Mesendoderm (in vitro differentiated cells): ENCODE measurements at regions not wholly inside any gene's neighbourhood (a gene's known extent, or its start where the extent isn't known, plus 50 kb on each side); places are given as distances from the start of the nearest gene placed in this dataset.
A peak's percentile ranks its signal among the peaks of the same experiment; 100 is the strongest.

ENCODE experiments used
- DNase-seq: peaks from one replicate; pipeline ENCODE4 v3.0.0; 2013
- H2AK5ac ChIP-seq: 2 replicates; pipeline ENCODE4 v1.6.1; 2013; ENCODE audit warnings: low read length, inconsistent platforms
- H2BK120ac ChIP-seq: 2 replicates; pipeline ENCODE4 v1.6.1; 2013; ENCODE audit warnings: low read depth, mild to moderate bottlenecking, low read length, moderate library complexity, mixed read lengths
- H2BK15ac ChIP-seq: replicated peaks from 2 replicates; pipeline ENCODE4 v1.6.1; 2013; ENCODE audit warnings: low read depth, mild to moderate bottlenecking, moderate library complexity
- H2BK5ac ChIP-seq: 2 replicates; pipeline ENCODE4 v1.6.1; 2013; ENCODE audit warnings: low read length, inconsistent platforms
- H3K18ac ChIP-seq: 2 replicates; pipeline ENCODE4 v1.6.1; 2013; ENCODE audit warnings: mild to moderate bottlenecking, low read length, mixed read lengths
- H3K23ac ChIP-seq: one replicate; pipeline ENCODE4 v1.6.1; 2013; ENCODE audit warnings: low read length
- H3K27ac ChIP-seq: 2 replicates; pipeline ENCODE4 v1.5.1; 2013; ENCODE audit warnings: low read depth, mild to moderate bottlenecking, inconsistent platforms, low read length, moderate library complexity
- H3K27me3 ChIP-seq: 2 replicates; pipeline ENCODE4 v1.6.1; 2013; ENCODE audit warnings: low read length, control low read depth, mild to moderate bottlenecking, inconsistent platforms; ENCODE audit not compliant: insufficient read depth, poor library complexity
- H3K36me3 ChIP-seq: 2 replicates; pipeline ENCODE4 v1.6.1; 2013; ENCODE audit warnings: low read length, inconsistent platforms; ENCODE audit not compliant: control insufficient read depth, insufficient read depth
- H3K4ac ChIP-seq: one replicate; pipeline ENCODE4 v1.6.1; 2013; ENCODE audit warnings: low read depth, mild to moderate bottlenecking, low read length, moderate library complexity
- H3K4me1 ChIP-seq: 2 replicates; pipeline ENCODE4 v1.6.1; 2013; ENCODE audit warnings: low read depth, low read length, inconsistent platforms; ENCODE audit not compliant: control insufficient read depth
- H3K4me2 ChIP-seq: 2 replicates; pipeline ENCODE4 v1.6.1; 2013; ENCODE audit warnings: low read length
- H3K4me3 ChIP-seq: 2 replicates; pipeline ENCODE4 v1.5.1; 2013; ENCODE audit warnings: mild to moderate bottlenecking, low read length
- H3K56ac ChIP-seq: one replicate; pipeline ENCODE4 v1.6.1; 2013; ENCODE audit warnings: low read length
- H3K79me1 ChIP-seq: 2 replicates; pipeline ENCODE4 v1.6.1; 2013; ENCODE audit warnings: low read length, inconsistent platforms
- H3K79me2 ChIP-seq: 2 replicates; pipeline ENCODE4 v1.6.1; 2013; ENCODE audit warnings: mild to moderate bottlenecking, low read length; ENCODE audit not compliant: control insufficient read depth, insufficient read depth
- H3K9ac ChIP-seq: 2 replicates; pipeline ENCODE4 v1.6.1; 2013; ENCODE audit warnings: low read length, inconsistent platforms
- H4K5ac ChIP-seq: one replicate; pipeline ENCODE4 v1.6.1; 2013; ENCODE audit warnings: low read length
- H4K8ac ChIP-seq: one replicate; pipeline ENCODE4 v1.6.1; 2013; ENCODE audit warnings: low read depth, mild to moderate bottlenecking, control low read depth, low read length, moderate library complexity
- WGBS: extraction: QIAGEN DNeasy Blood & Tissue Kit; methylation state at CpG from one replicate; pipeline ENCODE4 v1.1.7; 2013; ENCODE audit warnings: low lambda C conversion rate, missing lambda C conversion rate; ENCODE audit not compliant: insufficient coverage; ENCODE audit errors: extremely low coverage; 5-methylcytosine and 5-hydroxymethylcytosine counted together

DNA sequence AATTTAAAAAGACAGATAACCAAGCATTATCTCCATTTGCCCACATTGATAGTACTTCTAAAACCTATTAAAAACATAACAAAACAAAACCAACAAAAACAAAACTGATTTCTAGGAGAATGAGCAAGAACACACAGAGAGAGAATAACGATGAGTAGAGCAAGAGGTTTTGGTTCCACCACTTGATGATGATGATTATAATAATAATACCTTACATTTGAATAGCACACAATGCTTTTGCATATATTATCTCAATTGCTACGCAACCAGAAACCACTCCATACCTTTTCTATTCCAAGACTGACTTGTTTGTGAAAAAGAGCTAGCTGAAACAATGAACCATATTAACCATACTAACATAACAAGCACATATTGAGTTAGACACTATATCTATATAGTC, 1090.9 kb downstream of the SH3BGRL start:
- Histone ChIP-seq H2AK5ac (no peak overlapping the region), H4K5ac (no peak overlapping the region), H3K56ac (no peak overlapping the region), H2BK5ac (no peak overlapping the region), H3K9ac (no peak overlapping the region), H3K4me2 (no peak overlapping the region), H3K4me1 (no peaks in the 10 kb centered on the region), H3K36me3 (no peaks in the 10 kb centered on the region), H3K79me1 (no peaks in the 10 kb centered on the region), H3K23ac (no peak overlapping the region), H4K8ac (no peak overlapping the region), H3K27ac (no peak overlapping the region), H2BK120ac (no peak overlapping the region), H3K27me3 (no peaks in the 10 kb centered on the region), H3K4ac (no peak overlapping the region), H3K79me2 (no peaks in the 10 kb centered on the region), H3K18ac (no peak overlapping the region), H3K4me3 (no peak overlapping the region), H2BK15ac (no peak overlapping the region)
- DNase-seq, result no peak
- no CpG with 5 or more reads among the region's 2 CpGs for WGBS

DNA sequence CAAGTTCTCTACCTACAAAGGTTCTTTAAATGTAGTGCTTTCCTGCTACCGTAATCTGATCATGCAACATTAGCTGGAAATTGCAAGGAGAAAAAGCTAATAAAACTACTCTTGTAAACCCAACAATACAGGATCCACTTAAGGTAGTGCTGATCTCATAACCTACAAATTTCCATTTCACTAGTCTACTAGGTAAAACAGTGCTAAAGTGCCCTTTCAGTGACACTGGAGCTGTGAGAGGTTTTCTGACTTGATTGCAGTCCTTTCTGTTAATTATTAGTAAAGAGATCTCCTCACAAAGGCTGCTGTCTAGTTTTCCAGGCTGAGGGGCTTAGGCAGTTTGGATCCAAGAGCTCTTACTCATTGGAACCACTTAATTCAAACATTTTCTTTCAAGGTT, 1118.7 kb downstream of the SH3BGRL start:
- Histone ChIP-seq H3K79me2 (no peaks in the 10 kb centered on the region), H3K27ac (no peak overlapping the region), H3K4ac (no peak overlapping the region), H3K9ac (no peak overlapping the region), H3K4me1 (no peaks in the 10 kb centered on the region), H2BK120ac (no peak overlapping the region), H2BK5ac (no peak overlapping the region), H4K5ac (no peak overlapping the region), H2AK5ac (no peak overlapping the region), H3K27me3 (no peaks in the 10 kb centered on the region), H4K8ac (no peak overlapping the region), H3K18ac (no peak overlapping the region), H3K4me2 (no peak overlapping the region), H3K23ac (no peak overlapping the region), H2BK15ac (no peak overlapping the region), H3K56ac (no peak overlapping the region), H3K4me3 (no peak overlapping the region), H3K36me3 (no peaks in the 10 kb centered on the region), H3K79me1 (no peaks in the 10 kb centered on the region)
- WGBS, result no CpG with 5 or more reads among the region's 1 CpG
- no peak for DNase-seq

DNA sequence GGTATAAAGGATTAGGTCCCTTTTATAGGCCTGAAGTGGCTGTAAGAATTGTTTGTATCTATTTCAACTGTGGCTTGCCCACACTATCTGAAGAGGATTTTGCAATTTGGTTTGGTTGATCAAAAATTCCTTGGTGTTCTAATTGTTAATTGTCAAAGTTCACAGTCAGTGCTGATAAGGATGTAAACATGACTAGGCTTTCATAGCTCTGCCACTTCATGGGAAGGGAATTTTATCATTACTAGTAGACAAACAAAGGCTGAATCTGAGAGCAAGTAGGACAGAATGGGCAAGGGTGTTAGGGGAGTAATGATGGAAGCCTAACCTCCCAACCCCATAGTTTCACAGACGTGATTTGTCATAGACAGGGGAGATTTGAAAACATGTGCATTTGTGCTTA, 1131.7 kb downstream of the SH3BGRL start:
- H2BK15ac ChIP-seq, result no peak overlapping the region
- H2BK120ac ChIP-seq, result no peak overlapping the region
- no CpG with 5 or more reads among the region's 1 CpG for WGBS
- no peak overlapping the region for H3K18ac ChIP-seq
- H3K23ac ChIP-seq, result no peak overlapping the region
- no peak overlapping the region for H3K4ac ChIP-seq
- no peaks in the 10 kb centered on the region for H3K27me3 ChIP-seq
- no peak overlapping the region for H3K9ac ChIP-seq
- H2BK5ac ChIP-seq, result no peak overlapping the region
- no peaks in the 10 kb centered on the region for H3K79me1 ChIP-seq
- no peak overlapping the region for H3K4me3 ChIP-seq
- no peak overlapping the region for H3K27ac ChIP-seq
- H2AK5ac ChIP-seq, result no peak overlapping the region
- H3K4me2 ChIP-seq, result no peak overlapping the region
- no peaks in the 10 kb centered on the region for H3K79me2 ChIP-seq
- no peak overlapping the region for H4K5ac ChIP-seq
- no peak overlapping the region for H4K8ac ChIP-seq
- DNase-seq, result peak; percentile 44
- H3K56ac ChIP-seq, result no peak overlapping the region
- H3K36me3 ChIP-seq, result no peaks in the 10 kb centered on the region
- no peaks in the 10 kb centered on the region for H3K4me1 ChIP-seq

DNA sequence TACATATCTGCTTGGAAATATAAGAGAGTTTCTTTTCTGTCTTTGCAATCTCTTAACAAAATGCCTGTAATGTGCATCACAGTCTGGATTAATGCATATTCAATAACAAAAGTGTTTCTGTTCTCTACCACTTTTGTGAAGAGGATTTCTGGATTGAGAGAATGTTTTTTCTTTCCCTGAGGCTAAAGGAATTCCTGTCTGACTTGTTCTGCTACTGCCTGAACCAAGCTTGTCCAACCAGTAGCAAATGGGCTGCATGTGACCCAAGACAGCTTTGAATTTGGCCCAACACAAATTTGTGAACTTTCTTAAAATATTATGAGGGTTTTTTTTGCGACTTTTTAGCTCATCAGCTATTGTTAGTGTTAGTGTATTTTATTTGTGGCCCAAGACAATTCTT, 1133.9 kb downstream of the SH3BGRL start:
- no peaks in the 10 kb centered on the region for H3K79me2 ChIP-seq
- no peak overlapping the region for H2BK120ac ChIP-seq
- no peaks in the 10 kb centered on the region for H3K4me1 ChIP-seq
- no peak overlapping the region for H3K56ac ChIP-seq
- H2AK5ac ChIP-seq, result no peak overlapping the region
- no peak overlapping the region for H3K27ac ChIP-seq
- H2BK5ac ChIP-seq, result no peak overlapping the region
- H3K36me3 ChIP-seq, result no peaks in the 10 kb centered on the region
- no peak overlapping the region for H3K4me3 ChIP-seq
- H3K9ac ChIP-seq, result no peak overlapping the region
- no peak overlapping the region for H4K8ac ChIP-seq
- no peaks in the 10 kb centered on the region for H3K79me1 ChIP-seq
- peak; percentile 18 for DNase-seq
- no peak overlapping the region for H3K23ac ChIP-seq
- no peak overlapping the region for H3K4me2 ChIP-seq
- H2BK15ac ChIP-seq, result no peak overlapping the region
- H3K4ac ChIP-seq, result no peak overlapping the region
- no peaks in the 10 kb centered on the region for H3K27me3 ChIP-seq
- no CpG with 5 or more reads among the region's 1 CpG for WGBS
- H3K18ac ChIP-seq, result no peak overlapping the region
- H4K5ac ChIP-seq, result no peak overlapping the region

DNA sequence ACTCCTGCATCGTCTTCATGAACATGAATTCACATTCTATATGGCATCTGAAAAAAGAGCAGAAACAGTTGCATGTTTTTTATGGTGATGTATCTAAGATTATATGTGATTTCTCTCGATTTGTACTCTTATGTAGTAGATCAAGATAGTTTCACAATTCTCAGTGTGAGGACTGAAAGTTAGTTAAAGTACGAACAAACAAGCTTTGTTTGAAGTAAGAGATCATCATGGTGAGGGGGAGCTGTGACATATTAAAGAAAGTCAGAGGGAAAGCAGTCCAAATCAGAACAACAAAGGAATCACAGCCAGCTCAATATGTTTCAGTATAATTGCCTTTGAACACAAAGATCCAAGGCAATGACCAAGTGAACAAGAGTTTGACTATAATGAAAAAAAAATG, 1140.6 kb downstream of the SH3BGRL start:
- DNase-seq, result no peak
- no peak overlapping the region for H4K8ac ChIP-seq
- H4K5ac ChIP-seq, result no peak overlapping the region
- no peak overlapping the region for H3K27ac ChIP-seq
- no peaks in the 10 kb centered on the region for H3K27me3 ChIP-seq
- H3K79me1 ChIP-seq, result no peaks in the 10 kb centered on the region
- no peak overlapping the region for H3K23ac ChIP-seq
- H3K4me2 ChIP-seq, result no peak overlapping the region
- no peak overlapping the region for H3K56ac ChIP-seq
- H2BK15ac ChIP-seq, result no peak overlapping the region
- no peaks in the 10 kb centered on the region for H3K36me3 ChIP-seq
- H3K4me1 ChIP-seq, result no peaks in the 10 kb centered on the region
- H3K18ac ChIP-seq, result no peak overlapping the region
- H2BK5ac ChIP-seq, result no peak overlapping the region
- H3K4ac ChIP-seq, result no peak overlapping the region
- no peak overlapping the region for H3K9ac ChIP-seq
- H3K4me3 ChIP-seq, result no peak overlapping the region
- no peaks in the 10 kb centered on the region for H3K79me2 ChIP-seq
- H2AK5ac ChIP-seq, result no peak overlapping the region
- WGBS, result no CpG with 5 or more reads among the region's 3 CpGs
- no peak overlapping the region for H2BK120ac ChIP-seq

DNA sequence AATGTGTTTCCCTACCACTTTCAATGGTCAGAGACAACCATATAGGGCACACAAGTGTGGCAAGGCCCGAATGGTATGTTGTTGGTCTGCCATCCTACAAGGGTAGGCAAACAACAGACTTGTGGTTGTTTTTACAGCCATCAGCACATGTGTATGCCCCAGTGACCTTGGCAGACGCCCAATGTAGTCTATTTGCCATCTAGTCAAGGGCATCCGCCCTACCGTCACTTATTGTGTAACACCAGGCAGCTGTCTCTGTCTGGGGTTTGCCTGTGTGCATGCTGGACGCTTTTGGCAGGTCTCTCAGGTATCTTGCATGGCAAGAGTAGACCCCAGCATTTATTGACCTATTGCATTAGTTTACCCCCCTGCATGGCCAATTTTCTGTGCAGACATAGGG, 1145.5 kb upstream of the POU3F4 start:
- Histone ChIP-seq H3K79me2 (no peaks in the 10 kb centered on the region), H3K18ac (no peak overlapping the region), H2BK120ac (no peak overlapping the region), H2AK5ac (no peak overlapping the region), H3K4me3 (no peak overlapping the region), H4K5ac (no peak overlapping the region), H3K36me3 (no peaks in the 10 kb centered on the region), H3K4me1 (no peaks in the 10 kb centered on the region), H2BK15ac (no peak overlapping the region), H3K27me3 (no peaks in the 10 kb centered on the region), H3K23ac (no peak overlapping the region), H3K27ac (no peak overlapping the region), H3K56ac (no peak overlapping the region), H2BK5ac (no peak overlapping the region), H3K79me1 (no peaks in the 10 kb centered on the region), H3K4me2 (no peak overlapping the region), H4K8ac (no peak overlapping the region), H3K9ac (no peak overlapping the region), H3K4ac (no peak overlapping the region)
- no CpG with 5 or more reads among the region's 5 CpGs for WGBS
- DNase-seq, result no peak
